ENCODE measurements at regions not wholly inside any gene's neighbourhood (a gene's known extent, or its start where the extent isn't known, plus 50 kb on each side); places are given as distances from the start of the nearest gene placed in this dataset.

DNA sequence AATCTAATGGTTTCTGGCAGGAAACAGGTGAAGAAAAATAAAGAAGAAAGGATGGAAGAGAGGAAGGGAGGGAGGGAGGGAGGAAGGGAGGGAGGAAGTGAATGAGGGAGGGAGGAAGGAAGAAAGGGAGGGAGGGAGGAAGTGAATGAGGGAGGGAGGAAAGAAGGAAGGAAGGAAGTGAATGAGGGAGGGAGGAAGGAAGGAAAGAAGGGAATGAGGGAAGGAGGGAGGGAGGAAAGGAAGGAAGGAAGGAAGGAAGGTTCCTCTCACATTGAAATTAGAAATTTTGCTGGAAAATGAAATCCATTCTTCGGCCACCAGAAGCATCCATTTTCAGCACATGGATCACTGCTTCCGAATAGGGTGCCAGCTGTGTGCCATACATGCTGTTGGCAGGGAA is 62.2 kb upstream of the PELI2 start:
- Histone ChIP-seq H3K27ac (no peak overlapping the region), H3K27me3 (no peaks in the 10 kb centered on the region), H3K9me3 (replicated peaks in 1 of 3) (no peaks in the 10 kb centered on the region), H3K4me1 (replicated peaks in 1 of 2) (no peaks in the 10 kb centered on the region), H3K4me3 (no peak overlapping the region), H3K36me3 (replicated peaks in 1 of 2) (no peaks in the 10 kb centered on the region)
- DNase-seq = no peak
- intact Hi-C loops (cut with DNase I) = no loop called here
- TF ChIP-seq, protein P1, sequence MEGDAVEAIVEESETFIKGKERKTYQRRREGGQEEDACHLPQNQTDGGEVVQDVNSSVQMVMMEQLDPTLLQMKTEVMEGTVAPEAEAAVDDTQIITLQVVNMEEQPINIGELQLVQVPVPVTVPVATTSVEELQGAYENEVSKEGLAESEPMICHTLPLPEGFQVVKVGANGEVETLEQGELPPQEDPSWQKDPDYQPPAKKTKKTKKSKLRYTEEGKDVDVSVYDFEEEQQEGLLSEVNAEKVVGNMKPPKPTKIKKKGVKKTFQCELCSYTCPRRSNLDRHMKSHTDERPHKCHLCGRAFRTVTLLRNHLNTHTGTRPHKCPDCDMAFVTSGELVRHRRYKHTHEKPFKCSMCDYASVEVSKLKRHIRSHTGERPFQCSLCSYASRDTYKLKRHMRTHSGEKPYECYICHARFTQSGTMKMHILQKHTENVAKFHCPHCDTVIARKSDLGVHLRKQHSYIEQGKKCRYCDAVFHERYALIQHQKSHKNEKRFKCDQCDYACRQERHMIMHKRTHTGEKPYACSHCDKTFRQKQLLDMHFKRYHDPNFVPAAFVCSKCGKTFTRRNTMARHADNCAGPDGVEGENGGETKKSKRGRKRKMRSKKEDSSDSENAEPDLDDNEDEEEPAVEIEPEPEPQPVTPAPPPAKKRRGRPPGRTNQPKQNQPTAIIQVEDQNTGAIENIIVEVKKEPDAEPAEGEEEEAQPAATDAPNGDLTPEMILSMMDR (IDR thresholded peaks at IDR 0.05) = no peak
- no peak for TF ChIP-seq POLR2A (IDR thresholded peaks at IDR 0.05)
- WGBS, 4 donors = 42 to 75% (median 63%) methylated on average over 2 of the region's 2 CpGs

DNA sequence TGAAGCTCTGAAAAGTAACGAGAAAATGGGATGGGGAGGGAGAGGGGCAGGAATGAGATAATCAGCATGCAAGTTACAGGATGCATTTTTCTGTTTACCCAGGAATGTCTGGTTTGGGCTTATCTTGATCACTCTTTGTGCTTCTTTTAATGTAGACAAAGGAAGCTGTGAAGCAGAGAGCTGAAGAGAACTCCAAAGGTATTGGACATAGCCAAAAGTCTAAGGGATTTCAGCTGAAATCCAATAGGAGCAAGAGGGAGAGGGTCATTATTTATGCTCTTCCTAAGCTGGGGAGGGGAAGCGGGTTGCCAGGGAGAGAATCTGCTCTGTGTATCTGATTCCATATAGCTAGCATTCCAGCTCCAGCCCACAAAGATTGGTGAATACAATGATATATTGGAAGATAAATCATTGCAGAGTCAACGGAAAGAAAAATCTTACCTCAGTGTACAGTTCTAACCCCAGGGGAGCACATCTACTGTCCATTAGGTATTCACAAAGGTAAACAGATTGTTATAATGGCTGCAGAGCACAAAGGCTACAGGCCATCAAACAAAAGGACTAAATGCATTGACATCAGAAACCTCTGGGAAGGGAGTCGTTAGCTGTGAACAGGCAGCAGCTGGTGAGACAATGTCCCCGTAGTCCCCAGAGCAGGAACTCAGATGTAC is 61.0 kb upstream of the PELI2 start:
- H3K27ac ChIP-seq = no peak overlapping the region
- no peak overlapping the region for H3K4me3 ChIP-seq
- 59 to 64% (median 62%) methylated on average over 5 of the region's 5 CpGs for WGBS, 4 donors
- no peaks in the 10 kb centered on the region for H3K36me3 ChIP-seq (replicated peaks in 1 of 2)
- DNase-seq = no peak
- H3K9me3 ChIP-seq (replicated peaks in 1 of 3) = no peaks in the 10 kb centered on the region
- TF ChIP-seq, protein P1 (IDR thresholded peaks at IDR 0.05) = no peak
- TF ChIP-seq POLR2A (IDR thresholded peaks at IDR 0.05) = no peak
- H3K4me1 ChIP-seq (replicated peaks in 1 of 2) = no peaks in the 10 kb centered on the region
- intact Hi-C loops (cut with DNase I) = no loop called here
- H3K27me3 ChIP-seq = no peaks in the 10 kb centered on the region

DNA sequence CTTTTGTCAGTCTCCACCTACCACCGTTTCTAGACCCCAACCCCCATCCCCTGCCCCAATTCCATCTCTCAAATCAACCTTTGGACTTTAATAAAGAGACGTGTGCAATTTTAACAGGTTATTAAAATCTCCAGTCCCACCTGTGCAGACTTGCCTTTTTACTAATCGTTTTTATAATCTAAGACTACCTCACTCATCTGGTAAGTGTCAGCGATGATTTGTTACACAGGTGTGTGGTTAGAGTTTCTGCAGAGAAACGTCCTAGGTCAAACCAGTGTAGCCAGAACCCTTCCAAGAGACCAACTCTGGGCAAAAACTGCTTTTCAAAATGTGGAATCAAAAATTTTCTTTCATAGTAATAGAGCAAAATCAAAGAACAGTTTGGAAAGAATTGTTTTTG is 60.4 kb upstream of the PELI2 start:
- Histone ChIP-seq H3K27ac (no peak overlapping the region), H3K36me3 (replicated peaks in 1 of 2) (no peaks in the 10 kb centered on the region), H3K4me3 (no peak overlapping the region), H3K9me3 (replicated peaks in 1 of 3) (no peaks in the 10 kb centered on the region), H3K4me1 (replicated peaks in 1 of 2) (no peaks in the 10 kb centered on the region), H3K27me3 (no peaks in the 10 kb centered on the region)
- no peak for DNase-seq
- WGBS, 4 donors = 67 to 72% (median 68%) methylated on average over 5 of the region's 5 CpGs
- TF ChIP-seq, protein P1 (IDR thresholded peaks at IDR 0.05) = no peak
- no peak for TF ChIP-seq POLR2A (IDR thresholded peaks at IDR 0.05)
- intact Hi-C loops (cut with DNase I) = no loop called here

DNA sequence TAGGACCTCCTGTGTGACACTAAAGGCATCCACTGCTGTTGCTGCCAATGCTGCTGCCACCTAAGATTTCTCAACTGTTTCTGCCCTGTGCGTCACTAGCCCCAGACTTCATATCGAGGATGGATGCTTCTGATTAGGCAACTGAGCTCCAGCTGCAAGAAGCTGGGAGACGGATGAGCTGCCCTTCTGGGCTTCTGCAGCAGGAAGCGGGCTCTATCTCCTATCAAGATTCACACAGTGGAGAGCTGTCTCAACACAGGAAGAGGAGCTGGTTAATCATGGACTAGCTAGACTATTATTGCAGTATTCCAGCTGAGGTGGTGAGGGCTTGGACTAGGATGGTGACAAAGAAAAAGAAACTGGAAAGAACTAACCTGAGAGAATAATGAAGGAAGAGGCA is 59.2 kb upstream of the PELI2 start:
- Histone ChIP-seq H3K27me3 (no peaks in the 10 kb centered on the region), H3K4me3 (no peak overlapping the region), H3K36me3 (replicated peaks in 1 of 2) (no peaks in the 10 kb centered on the region), H3K27ac (no peak overlapping the region), H3K9me3 (replicated peaks in 1 of 3) (no peaks in the 10 kb centered on the region), H3K4me1 (replicated peaks in 1 of 2) (no peaks in the 10 kb centered on the region)
- DNase-seq = peak in 5 of 7 donors; percentile 18 to 53 (median 24)
- intact Hi-C loops (cut with DNase I) = no loop called here
- 44 to 72% (median 63%) methylated on average over 4 of the region's 4 CpGs for WGBS, 4 donors
- TF ChIP-seq, protein P1 (IDR thresholded peaks at IDR 0.05) = no peak
- TF ChIP-seq POLR2A (IDR thresholded peaks at IDR 0.05) = no peak

All from adrenal gland (tissue), 9 donors.